RCC 7860 (cell line): ENCODE measurements at regions not wholly inside any gene's neighbourhood (a gene's known extent, or its start where the extent isn't known, plus 50 kb on each side); places are given as distances from the start of the nearest gene placed in this dataset.
A peak's percentile ranks its signal among the peaks of the same experiment; 100 is the strongest.
"Not testable (repeated sequence)": the region's sequence is repeated elsewhere in the genome, so short reads cannot be mapped to it uniquely, and the experiment has no call there.

Experiments
- DNase-seq: peaks from one replicate; pipeline ENCODE4 v3.0.0-alpha.2; 2015; ENCODE audit warnings: low spot score
- FAIRE-seq: peaks from 2 replicates; lab custom pipeline; 2012; peaks lifted over from hg19 to GRCh38; lab: Jason Lieb, UNC

DNA sequence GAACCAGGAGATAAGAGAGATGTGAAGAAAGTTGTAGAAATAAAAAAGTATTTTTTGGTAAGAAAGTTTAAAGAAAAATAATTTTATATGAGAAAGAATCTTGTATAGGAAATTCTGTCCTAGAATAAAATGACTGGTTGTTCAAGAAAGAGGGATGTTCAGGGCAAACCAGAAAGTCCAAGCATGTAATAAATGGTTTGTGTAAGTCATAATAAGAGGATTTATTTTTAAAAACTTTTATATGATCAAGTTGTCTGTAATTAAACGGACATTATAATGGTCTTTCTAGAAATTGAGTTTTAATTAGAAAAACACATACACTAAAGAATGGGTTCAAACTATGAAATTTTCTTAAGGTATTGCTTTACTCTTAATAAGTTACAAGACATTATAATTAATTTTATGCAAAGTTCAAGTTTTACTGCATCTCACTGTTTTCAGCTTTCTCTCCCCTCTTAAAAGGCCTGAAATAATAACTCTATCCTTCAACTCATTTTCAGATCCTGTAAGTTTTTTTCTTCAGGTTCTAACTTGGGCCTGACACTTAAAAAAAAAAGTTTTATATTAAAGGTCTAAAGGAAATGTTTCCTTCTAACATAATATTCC is 56.1 kb upstream of the ZNF300 start:
- peak; percentile 2 for FAIRE-seq
- DNase-seq, result no peak

DNA sequence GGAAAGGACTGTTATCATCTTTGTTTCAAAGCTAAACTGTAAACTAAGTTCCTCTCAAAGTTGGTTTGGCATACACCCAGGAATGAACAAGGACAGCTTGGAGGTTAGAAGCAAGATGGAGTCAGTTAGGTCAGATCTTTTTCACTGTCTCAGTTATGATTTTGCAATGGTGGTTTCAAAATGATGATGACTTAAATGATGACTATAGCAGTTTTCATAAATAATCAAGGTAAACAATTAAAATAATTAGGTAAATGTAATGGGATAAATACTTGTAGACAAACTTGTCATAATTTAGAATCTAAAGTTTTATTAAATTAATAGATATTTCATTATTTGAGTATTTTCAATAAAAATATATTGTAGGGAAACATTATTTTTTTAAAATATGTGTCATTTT is 55.5 kb upstream of the ZNF300 start:
- not testable (repeated sequence) for DNase-seq
- peak; percentile 71 for FAIRE-seq
